GM21447 (cell line): ENCODE measurements at regions not wholly inside any gene's neighbourhood (a gene's known extent, or its start where the extent isn't known, plus 50 kb on each side); places are given as distances from the start of the nearest gene placed in this dataset.

ENCODE experiments used
- ATAC-seq: cut with Tn5 transposase; IDR thresholded peaks from one replicate; pipeline ENCODE4 v1.9.1; 2021; ENCODE audit not compliant: unreplicated experiment

DNA sequence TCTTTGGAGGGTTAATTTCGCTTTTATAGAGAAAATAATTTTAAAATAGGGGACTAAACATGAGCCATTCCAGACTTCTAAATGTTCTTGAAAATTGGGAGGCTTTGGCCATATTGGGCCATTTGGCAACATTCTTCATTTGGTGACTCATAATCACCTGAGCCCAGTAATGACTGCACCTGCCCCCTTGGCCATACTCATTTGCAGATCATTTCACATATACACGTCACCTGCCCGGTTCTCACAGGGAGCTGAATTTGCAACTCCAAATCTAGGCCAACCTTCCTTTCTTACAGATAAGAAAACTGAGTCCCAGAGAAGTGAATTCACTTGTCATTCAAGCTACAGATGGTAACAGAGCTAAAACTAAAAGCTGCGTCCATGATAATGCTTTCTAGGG is 289.7 kb downstream of the EPHA4 start:
- ATAC-seq: no peak

DNA sequence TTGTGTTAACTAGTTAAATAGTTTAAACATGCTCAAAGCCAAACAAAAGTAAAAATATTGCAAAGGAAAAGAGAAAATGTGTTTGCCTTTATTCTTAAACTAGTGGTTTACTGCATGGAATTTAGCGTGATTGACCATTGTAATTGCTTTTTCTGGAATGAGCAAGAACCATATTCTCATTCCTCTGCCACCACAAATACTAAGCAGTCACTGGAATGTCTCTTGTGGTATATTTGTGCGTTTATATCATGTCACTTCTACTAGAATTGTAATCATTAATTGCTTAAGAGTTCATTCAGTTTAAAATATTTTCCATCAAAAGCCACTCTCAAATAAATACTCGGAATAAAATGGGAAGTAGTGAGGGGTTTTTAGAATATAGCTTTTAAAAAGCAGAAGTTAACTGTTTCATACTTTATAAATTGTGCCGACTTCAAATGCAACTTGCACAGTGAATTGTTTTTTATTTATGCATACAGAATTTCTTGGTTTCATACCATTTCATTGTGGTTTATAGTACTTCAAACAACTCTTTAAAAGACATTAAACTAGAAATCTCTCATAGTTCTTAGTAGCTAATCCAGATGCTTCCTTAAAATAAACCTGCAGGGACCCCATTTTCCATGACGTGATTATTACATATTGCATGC is 288.1 kb downstream of the EPHA4 start:
- ATAC-seq: no peak

DNA sequence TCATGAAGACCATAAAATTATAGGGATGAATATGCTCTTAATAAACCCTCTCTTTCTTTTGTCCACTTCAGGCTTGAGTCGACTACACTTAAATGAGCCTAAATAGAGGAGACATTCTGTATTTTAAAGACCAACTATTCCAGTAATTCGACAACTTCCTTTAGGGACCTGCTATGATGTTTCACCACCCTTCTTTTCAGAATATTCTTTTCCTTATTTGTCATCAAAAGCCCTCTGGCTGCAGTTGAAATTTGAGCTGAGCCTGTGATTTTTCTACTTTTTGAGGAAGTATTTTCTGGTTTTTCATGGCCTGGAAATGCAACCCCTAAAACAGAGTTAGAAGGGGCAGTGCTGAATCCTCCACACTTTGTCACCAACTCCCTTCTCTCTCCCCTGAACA is 287.0 kb downstream of the EPHA4 start:
- ATAC-seq: no peak

DNA sequence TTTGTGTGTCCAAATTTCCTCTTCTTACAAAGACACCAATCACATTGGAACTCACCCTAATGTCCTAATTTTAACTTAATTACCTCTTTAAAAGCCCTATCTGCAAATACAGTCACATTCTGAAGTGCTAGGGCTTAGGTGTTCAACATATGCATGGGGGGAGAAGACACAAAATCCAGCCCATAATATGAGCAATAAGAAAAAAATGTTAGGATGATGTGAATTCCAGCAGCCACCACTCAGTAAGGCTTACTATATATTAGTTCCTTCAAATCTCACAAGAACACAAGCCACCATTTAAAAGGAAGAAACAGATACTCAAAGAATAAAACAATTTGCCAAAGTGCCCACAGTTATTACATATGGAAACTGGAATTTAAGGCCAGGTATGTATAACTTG is 285.7 kb downstream of the EPHA4 start:
- ATAC-seq: no peak

DNA sequence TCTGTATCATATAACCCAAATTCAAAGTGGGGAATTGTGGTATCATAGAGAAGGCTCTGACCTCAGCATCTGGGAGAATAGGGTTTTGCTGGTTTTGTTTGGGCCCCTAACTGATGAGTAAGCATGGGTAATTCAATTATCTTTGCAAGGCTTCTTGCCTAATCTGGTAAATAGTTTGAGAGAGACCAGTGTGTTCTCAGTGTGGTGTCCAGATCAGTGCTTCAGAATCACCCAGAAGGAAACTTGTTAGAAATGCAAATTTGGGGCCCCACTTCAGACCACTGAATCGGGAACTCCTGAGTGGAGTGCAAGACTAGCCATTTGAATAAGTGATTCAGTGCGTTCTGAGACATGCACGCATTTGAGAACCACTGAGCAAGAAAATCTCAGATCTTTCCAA is 282.7 kb downstream of the EPHA4 start:
- ATAC-seq: no peak

DNA sequence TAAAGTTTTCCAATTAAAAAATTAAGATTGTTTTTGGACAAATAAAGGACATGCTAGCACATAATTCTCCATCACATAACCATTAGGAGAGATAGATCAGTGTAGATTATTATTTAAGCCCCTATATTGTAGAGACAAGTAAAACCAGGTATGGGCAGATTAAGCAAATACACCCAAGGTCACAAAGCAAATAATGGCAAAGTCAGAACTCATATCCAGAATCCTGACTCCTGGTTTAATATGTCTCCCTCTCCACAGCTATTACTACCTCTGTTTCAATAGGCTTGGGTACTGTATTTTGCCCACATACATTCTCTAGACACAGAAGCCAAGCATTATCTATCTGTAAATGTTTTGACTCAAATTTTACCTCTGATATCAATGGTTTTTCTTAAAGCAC is 282.3 kb downstream of the EPHA4 start:
- no peak for ATAC-seq

DNA sequence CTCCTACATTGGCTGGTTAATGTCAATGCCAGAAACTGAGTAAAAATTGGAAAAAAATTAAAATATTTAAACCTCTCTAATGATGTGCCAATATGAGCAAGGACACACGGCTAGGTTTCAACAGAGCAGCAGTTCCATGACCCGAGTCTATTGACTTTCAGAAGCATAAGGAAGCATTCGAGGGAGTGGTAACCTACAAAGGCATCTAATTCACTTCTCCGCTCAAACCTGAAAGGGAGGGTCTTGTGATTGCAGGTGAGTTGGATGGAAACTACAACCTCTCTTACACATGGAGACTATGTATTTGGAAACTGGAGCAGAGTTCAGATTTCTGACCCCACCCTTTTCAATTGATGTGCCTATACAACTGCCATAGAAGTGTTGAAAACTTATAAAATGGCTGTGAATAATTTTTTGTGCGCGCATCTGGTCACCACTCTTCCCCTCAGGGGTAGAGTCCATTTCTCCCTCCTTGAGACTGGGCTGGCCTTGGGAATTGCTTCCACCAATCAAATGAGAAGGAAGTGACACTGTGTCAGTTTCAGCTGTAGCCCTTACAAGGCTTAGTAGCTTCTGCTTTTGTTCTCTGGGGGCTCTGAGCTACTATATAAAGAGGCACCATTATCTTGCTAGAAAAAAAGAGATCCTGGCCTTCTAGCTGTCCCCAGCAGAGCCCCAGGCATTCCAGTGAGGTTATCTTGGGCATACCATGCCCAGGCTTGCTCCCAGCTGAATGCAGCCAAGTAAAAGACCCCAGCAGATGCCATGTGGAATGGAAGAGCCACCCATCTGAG is 278.0 kb downstream of the EPHA4 start:
- no peak for ATAC-seq

DNA sequence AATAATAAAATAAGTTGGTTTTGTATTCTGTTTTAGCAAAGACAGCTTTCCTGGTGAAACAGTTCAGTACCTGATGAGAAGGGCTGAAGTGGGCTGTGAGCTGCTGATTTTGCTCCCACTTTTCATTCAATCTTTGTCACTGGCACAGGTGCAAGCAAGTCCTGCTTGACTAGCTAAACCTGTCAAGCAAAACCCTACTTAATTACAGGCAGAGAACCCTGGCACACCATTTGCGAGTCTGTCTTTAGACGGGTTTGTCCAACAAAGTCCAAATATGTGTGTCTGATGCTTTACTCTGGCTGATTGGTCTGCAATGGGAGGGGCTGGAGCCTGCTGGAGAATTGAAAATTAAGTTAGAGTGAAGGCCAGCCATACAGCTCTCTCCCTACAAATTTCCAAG is 267.2 kb downstream of the EPHA4 start:
- no peak for ATAC-seq

DNA sequence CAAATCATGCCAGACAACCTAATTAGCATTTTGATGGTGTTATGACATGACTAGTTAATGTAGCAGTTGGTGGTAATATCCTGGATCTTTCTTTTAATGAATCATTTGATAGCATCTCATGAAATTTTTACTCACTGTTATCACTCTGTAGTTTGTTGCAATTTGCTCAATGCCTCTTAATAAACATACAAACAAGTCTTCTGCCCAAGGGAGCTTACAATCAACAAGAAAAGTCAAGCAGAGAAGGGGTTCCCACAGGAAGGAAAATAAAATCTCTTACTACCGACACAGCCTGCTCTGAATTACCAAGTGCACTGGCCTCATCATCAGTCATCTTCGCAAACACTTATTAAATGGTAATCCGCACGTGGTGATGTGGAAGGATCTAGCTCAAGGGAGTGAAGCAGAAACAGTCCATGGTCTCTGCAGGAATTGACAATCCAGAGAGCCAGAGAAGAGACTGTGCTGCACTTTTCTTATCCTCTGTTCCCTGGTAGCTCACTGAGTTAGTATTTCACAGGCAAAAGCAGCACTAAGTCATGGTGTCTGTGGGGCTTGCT is 263.5 kb downstream of the EPHA4 start:
- no peak for ATAC-seq

DNA sequence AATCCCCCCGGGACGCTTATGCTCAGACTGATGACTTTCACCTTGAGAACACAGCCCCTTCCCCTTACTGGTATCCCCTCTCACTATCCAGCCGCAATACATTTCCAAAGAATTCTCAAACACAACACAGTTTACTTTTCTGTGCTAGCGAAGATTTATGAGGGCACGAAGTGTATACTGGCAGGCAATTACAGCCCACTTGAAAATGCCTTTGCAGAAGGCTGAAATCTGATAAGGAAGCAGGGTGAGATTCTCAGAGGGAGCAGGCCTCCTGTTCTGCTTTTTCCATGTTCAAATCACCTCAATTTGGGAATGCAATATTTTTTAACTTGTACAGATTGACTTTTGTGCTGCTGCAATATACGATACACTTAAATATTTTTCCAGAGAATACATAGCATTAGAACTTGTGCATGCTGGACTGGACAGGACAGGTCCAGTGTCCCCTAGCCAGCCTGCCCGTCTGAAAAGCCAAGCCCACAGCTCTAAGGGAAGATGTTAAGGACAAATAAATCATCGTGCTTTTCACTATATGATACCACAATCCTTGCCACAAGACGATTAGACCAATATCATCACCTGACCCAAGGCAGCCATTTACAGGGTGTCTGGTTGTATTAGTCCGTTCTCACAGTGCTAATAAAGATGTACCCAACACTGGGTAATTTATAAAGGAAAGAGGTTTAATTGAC is 262.1 kb downstream of the EPHA4 start:
- no peak for ATAC-seq

DNA sequence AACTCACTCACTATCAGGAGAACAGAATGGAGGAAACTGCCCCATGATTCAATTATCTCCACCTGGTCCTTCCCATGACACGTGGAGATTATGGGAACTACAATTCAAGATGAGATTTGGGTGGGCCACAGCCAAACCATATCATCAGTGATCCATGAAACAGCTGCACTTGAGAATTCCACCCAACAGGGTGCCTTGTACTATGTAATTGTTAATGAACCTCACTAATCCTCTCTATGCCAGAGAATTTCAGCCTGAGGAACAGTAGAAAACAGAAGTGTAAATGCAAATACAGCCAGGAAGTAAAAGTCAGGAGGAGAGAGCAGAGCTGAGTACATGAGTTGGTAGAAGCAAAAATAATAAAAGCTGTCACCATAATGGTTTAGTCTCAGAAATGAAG is 261.4 kb downstream of the EPHA4 start:
- no peak for ATAC-seq

DNA sequence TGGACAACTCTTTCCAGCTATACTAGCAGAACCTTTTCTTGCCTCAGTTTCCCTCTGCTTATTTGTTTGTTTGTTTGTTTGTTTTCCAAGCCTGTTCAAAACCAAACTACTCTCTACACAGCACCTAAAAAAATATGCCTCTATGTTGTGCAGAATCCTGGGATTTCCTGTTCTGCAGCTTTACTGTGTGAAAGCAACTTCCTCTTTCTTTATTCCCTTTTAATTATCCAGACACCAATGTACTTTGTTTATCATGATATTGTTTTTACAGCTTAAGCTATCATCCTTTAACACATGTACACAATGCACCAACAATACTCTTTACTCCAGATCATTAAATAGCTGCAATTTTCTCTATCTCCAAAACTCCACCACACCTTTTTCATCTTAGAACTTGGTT is 259.5 kb downstream of the EPHA4 start:
- ATAC-seq: no peak

DNA sequence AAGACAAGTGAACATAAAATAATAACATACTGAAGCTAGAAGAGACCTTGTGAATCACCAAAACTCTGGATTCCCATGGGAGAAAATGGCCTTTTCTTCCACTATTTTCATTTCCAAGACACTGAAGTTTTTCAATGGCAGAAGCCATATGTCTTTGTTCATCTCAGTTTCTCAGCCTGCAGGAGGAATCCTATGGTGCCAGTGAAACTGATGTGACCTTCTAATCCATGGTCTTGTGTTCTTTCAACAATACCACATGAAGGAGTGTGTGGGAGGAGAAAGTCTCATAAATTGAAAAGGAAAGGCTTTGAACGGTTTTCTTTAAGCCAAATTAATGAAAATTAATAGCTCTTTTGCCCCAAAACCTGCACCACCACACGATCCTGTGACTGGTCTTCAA is 257.3 kb downstream of the EPHA4 start:
- no peak for ATAC-seq

DNA sequence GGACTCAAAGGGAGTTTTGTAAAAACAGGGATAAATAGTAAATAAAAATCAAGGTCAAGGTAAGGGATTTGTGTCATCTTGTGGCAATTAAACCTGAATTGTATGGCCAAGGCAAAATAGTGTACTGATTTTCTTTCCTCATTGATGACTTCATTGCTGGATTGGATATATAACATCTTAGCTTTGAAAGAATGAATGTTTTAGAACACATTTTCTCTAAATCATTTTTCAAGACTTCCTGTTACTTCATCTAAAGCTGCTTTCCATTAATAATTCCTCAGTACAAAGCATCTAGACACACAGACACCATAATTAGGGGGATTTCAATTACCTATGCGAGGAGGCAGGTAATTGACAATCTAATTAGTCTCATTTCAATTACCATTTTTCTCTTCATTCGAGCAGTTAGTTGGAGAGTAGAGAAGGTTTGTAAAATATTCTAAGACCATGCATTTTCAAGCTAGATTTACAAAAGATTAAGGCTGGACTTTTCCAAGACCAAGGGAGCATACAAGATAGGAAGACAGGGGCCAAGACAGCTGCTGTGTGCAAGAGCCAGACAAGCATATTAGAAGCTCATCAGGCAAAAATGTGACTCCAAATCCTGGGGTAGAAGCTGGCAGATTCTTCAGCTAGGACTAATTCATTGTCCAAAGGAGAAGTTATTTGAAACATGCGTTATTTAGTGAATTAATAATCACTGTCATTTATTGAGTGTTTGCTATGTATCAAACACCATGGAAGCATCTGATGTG is 253.6 kb downstream of the EPHA4 start:
- no peak for ATAC-seq

DNA sequence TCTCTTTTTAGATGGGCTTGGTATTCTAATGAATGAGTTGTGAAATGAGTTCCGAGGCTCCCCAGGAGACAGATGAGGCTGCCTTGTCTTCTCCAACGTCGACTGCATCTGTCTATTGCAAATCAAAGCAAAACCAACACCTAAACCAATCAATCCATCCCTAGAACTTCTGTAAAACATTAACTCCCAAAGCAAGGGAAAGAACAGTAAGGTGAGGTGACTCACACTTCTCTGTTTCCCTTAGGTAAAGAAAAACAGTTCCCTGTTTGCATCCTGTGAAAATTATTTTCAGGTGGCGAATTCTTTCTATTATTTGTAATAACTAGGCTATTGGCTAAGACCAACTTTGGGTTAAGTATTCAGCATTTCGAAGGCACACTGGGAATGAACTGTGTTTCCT is 249.4 kb downstream of the EPHA4 start:
- no peak for ATAC-seq

DNA sequence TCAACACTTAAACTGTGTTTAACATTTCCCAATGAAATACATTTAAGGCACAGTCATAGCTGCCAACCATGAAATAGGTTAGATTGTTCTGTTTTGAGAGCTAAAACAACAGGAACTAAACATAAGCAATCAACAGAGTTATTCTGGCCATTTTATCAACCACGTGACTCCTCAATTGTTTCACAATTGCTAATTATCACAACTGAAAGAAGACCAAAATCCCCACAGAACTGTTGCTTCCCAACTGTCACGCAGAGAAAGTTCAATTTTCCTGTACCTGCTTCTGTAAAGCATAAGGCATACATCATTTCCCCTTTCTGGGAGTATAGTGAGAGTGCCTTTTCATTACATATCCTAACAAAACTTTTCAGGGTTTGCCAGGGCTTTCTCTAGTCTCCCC is 248.6 kb downstream of the EPHA4 start:
- ATAC-seq: no peak

DNA sequence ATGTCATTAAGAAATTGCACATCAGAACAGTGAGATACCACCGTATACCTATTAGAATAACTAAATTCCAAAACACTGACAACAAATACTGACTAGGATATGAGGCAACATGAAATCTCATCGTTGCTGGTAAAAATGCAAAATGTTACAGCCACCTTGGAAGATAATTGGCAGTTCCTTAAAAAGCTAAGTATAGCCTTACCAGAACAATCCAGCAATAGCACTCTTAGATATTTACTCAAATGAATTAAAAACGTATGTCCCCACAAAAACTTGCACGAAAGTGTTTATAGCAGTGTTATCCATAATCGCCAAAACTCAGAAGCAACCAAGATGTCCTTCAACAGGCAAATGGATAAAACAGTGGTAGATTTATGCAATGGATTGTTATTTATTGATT is 241.7 kb downstream of the EPHA4 start:
- ATAC-seq: no peak

DNA sequence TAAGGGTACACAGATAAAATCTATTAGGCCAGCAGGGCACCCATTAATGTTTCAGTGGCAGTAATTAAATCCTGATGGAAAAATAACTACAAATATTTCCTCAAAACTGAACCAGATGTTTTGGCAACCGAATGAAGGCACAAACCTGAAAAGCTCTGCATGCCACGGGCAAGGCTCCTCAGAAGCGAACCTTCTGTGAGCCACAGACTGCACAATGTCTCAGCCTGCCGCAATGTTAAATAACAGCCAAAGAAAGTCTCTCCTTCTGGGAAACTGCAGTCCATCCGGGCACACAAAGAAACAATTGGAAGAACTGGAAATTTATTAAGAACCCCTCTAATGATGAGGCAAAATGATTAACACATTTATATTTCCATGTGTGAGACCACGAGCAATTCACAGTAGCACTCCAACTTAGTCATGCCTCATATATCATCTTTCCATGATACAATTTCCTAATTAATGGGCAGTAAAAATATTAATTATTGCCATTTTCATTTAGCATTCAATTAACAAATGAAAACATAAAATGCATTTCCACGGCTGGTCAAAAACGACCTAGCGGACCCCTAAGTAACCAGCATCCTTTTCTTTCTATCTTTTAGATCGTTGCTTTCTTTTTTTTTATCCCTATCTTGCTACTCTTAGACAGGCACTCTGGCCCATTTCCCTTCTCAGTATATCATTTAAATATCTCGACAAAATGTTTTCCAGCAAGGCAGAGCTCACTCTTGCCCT is 237.5 kb downstream of the EPHA4 start:
- ATAC-seq: no peak

DNA sequence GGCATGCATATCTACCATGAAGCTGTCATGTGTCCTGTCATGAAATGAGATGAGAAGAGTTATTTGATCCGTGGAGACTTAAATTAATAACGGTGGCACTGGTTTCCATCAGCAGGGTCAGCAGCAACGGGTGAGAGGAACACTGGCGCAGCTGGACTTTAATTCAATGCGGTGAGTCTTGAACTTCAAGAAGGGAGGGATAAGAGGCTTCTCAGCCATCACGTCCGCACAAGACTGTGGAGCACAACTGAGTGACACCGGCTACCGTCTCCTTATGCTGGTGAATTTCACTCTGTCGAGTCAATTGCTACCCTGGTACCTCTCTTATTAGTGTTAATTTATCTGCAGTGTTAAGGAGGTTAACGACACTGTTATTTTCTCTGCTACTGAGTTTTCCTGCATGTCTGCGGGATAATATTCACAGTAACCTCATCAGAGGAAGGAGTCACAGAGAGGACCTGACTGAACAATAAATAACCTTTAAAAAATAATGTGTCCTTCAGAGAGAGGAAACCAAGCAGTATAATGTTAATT is 236.8 kb downstream of the EPHA4 start:
- no peak for ATAC-seq

DNA sequence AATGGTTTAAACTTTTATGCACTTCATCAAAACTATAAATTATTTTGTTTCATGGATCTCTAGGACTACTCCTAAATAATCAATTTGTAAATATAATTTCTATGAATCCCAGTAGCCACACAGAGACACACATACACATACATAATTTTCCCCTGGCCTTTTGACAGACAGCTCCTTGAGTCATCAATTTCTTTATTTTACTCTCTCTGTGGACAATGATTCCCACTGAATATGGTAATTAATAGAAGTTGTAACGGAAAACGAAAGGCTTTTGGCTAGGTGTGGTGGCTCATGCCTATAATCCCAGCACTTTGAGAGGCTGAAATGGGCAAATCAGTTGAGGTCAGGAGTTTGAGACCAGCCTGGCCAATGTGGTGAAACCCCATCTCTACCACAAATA is 235.1 kb downstream of the EPHA4 start:
- ATAC-seq: no peak
